GM23338 (cell line): ENCODE measurements at regions not wholly inside any gene's neighbourhood (a gene's known extent, or its start where the extent isn't known, plus 50 kb on each side); places are given as distances from the start of the nearest gene placed in this dataset.

Source experiments
- ATAC-seq: fragments of 200-7000 bp; cut with Tn5 transposase; 3 replicates; pipeline ENCODE4 v1.9.1; 2020
- DNase-seq: peaks from one replicate; pipeline ENCODE4 v3.0.0-alpha.2; 2015; ENCODE audit warnings: low spot score
- H2AFZ ChIP-seq: fragments of 200-600 bp; sonication (generic); 2 replicates; pipeline ENCODE4 v1.8.0; 2016; ENCODE audit warnings: antibody characterized with exemption, mild to moderate bottlenecking, moderate library complexity
- H3F3A ChIP-seq: fragments of 200-600 bp; sonication (generic); replicated peaks from 2 replicates; pipeline ENCODE4 v1.8.0; 2017; ENCODE audit warnings: antibody characterized with exemption, mixed run types, low read depth
- H3K27ac ChIP-seq: fragments of 200-600 bp; sonication (generic); 2 replicates; pipeline ENCODE4 v1.6.1; 2016; ENCODE audit warnings: low read depth
- H3K27me3 ChIP-seq: fragments of 200-600 bp; sonication (generic); 2 replicates; pipeline ENCODE4 v1.8.0; 2016; ENCODE audit warnings: mild to moderate bottlenecking, mixed run types, moderate library complexity; ENCODE audit not compliant: insufficient read depth
- H3K36me3 ChIP-seq: fragments of 200-600 bp; sonication (generic); 2 replicates; pipeline ENCODE4 v1.8.0; 2016; ENCODE audit warnings: mild to moderate bottlenecking; ENCODE audit not compliant: insufficient read depth
- H3K4me1 ChIP-seq: fragments of 200-600 bp; sonication (generic); 2 replicates; pipeline ENCODE4 v1.8.0; 2016; ENCODE audit warnings: mild to moderate bottlenecking, moderate library complexity; ENCODE audit not compliant: insufficient read depth
- H3K4me2 ChIP-seq: fragments of 200-600 bp; sonication (generic); 2 replicates; pipeline ENCODE4 v1.7.1; 2017; ENCODE audit warnings: mixed run types
- H3K4me3 ChIP-seq: fragments of 200-600 bp; sonication (generic); 2 replicates; pipeline ENCODE4 v1.6.1; 2016; ENCODE audit warnings: mixed run types
- H3K79me2 ChIP-seq: fragments of 200-600 bp; sonication (generic); replicated peaks from 2 replicates; pipeline ENCODE4 v1.8.0; 2017; ENCODE audit warnings: mild to moderate bottlenecking; ENCODE audit not compliant: insufficient read depth
- H3K9me2 ChIP-seq: fragments of 200-600 bp; sonication (generic); 2 replicates; pipeline ENCODE4 v1.8.0; 2017; ENCODE audit not compliant: insufficient read depth
- H4K20me1 ChIP-seq: fragments of 200-600 bp; sonication (generic); replicated peaks from 2 replicates; pipeline ENCODE4 v1.8.0; 2017; ENCODE audit warnings: mild to moderate bottlenecking; ENCODE audit not compliant: insufficient read depth
- H3K27ac Mint-ChIP-seq: 2 replicates; pipeline ENCODE4 v1.8.0; 2020; ENCODE audit warnings: inconsistent platforms, mild to moderate bottlenecking, moderate library complexity, mixed read lengths
- H3K27me3 Mint-ChIP-seq: 3 replicates; pipeline ENCODE4 v1.8.0; 2022; ENCODE audit warnings: low read depth, mild to moderate bottlenecking, moderate library complexity, mixed read lengths, inconsistent platforms; ENCODE audit not compliant: insufficient read depth, poor library complexity
- H3K36me3 Mint-ChIP-seq: 3 replicates; pipeline ENCODE4 v1.8.0; 2021; ENCODE audit warnings: low read depth, mild to moderate bottlenecking, inconsistent platforms, moderate library complexity, mixed read lengths
- H3K4me1 Mint-ChIP-seq: 3 replicates; pipeline ENCODE4 v1.8.0; 2020; ENCODE audit warnings: mild to moderate bottlenecking, inconsistent platforms, mixed read lengths
- H3K4me3 Mint-ChIP-seq: 3 replicates; pipeline ENCODE4 v1.8.0; 2021; ENCODE audit warnings: moderate library complexity, mild to moderate bottlenecking, inconsistent platforms, mixed read lengths
- H3K9me3 Mint-ChIP-seq: 3 replicates; pipeline ENCODE4 v1.8.0; 2020; ENCODE audit warnings: moderate library complexity, mild to moderate bottlenecking, inconsistent platforms, mixed read lengths
- CREB1 ChIP-seq: fragments of 250-450 bp; sonication (Bioruptor Pico); IDR thresholded peaks from 2 replicates; pipeline ENCODE4 v1.5.0; 2020; ENCODE audit warnings: low read depth, mild to moderate bottlenecking, moderate library complexity
- EZH2 ChIP-seq: fragments of 200-600 bp; sonication (generic); IDR thresholded peaks from one replicate; pipeline ENCODE4 v1.8.0; 2017; ENCODE audit warnings: antibody characterized with exemption, mild to moderate bottlenecking, low read depth; ENCODE audit not compliant: unreplicated experiment
- EZH2phosphoT487 ChIP-seq: fragments of 200-600 bp; sonication (generic); IDR thresholded peaks from one replicate; pipeline ENCODE4 v1.8.1; 2018; ENCODE audit warnings: antibody characterized with exemption; ENCODE audit not compliant: unreplicated experiment
- JUNB ChIP-seq: IDR thresholded peaks from one replicate; pipeline ENCODE4 v1.6.1; 2016; ENCODE audit warnings: antibody characterized with exemption; ENCODE audit not compliant: unreplicated experiment
- POLR2AphosphoS5 ChIP-seq: IDR thresholded peaks from 2 replicates; pipeline ENCODE4 v1.6.1; 2016; ENCODE audit warnings: antibody characterized with exemption, low read depth
- STAT1 ChIP-seq: IDR thresholded peaks from one replicate; pipeline ENCODE4 v1.6.1; 2016; ENCODE audit warnings: antibody characterized with exemption; ENCODE audit not compliant: unreplicated experiment
- ZNF114 ChIP-seq: fragments of 250-450 bp; sonication (Bioruptor Pico); IDR thresholded peaks from 2 replicates; pipeline ENCODE4 v1.5.0; 2020; ENCODE audit warnings: mild to moderate bottlenecking, moderate library complexity
- ZNF331 ChIP-seq: fragments of 250-450 bp; sonication (Bioruptor Pico); IDR thresholded peaks from 2 replicates; pipeline ENCODE4 v1.5.0; 2020; ENCODE audit warnings: low read depth, mild to moderate bottlenecking, moderate library complexity
- ZNF462 ChIP-seq: fragments of 250-450 bp; sonication (Bioruptor Pico); IDR thresholded peaks from 2 replicates; pipeline ENCODE4 v1.5.0; 2020; ENCODE audit warnings: mild to moderate bottlenecking, moderate library complexity
- TF ChIP-seq, protein P1 (sequence below): IDR thresholded peaks from one replicate; pipeline ENCODE4 v1.6.1; 2018; ENCODE audit warnings: antibody characterized with exemption; ENCODE audit not compliant: unreplicated experiment

GRCh38 chr4:1496116-1496642, 89.9 kb upstream of the NKX1-1 start:
- H3K4me3 Mint-ChIP-seq, result no peak overlapping the region
- no peaks in the 10 kb centered on the region for H3K9me2 ChIP-seq
- H3K36me3 Mint-ChIP-seq, result no peaks in the 10 kb centered on the region
- no peaks in the 10 kb centered on the region for H3K27me3 Mint-ChIP-seq
- no peaks in the 10 kb centered on the region for H3K9me3 Mint-ChIP-seq
- H3K27me3 ChIP-seq, result no peaks in the 10 kb centered on the region
- no peaks in the 10 kb centered on the region for H3F3A ChIP-seq
- no peak for TF ChIP-seq STAT1
- TF ChIP-seq ZNF462, result no peak
- no peak for TF ChIP-seq ZNF114 (CRISPR knock-in tag)
- no peak for TF ChIP-seq EZH2
- TF ChIP-seq JUNB, result no peak
- no peak for TF ChIP-seq EZH2phosphoT487
- TF ChIP-seq CREB1 (CRISPR knock-in tag), result no peak
- TF ChIP-seq, protein P1, sequence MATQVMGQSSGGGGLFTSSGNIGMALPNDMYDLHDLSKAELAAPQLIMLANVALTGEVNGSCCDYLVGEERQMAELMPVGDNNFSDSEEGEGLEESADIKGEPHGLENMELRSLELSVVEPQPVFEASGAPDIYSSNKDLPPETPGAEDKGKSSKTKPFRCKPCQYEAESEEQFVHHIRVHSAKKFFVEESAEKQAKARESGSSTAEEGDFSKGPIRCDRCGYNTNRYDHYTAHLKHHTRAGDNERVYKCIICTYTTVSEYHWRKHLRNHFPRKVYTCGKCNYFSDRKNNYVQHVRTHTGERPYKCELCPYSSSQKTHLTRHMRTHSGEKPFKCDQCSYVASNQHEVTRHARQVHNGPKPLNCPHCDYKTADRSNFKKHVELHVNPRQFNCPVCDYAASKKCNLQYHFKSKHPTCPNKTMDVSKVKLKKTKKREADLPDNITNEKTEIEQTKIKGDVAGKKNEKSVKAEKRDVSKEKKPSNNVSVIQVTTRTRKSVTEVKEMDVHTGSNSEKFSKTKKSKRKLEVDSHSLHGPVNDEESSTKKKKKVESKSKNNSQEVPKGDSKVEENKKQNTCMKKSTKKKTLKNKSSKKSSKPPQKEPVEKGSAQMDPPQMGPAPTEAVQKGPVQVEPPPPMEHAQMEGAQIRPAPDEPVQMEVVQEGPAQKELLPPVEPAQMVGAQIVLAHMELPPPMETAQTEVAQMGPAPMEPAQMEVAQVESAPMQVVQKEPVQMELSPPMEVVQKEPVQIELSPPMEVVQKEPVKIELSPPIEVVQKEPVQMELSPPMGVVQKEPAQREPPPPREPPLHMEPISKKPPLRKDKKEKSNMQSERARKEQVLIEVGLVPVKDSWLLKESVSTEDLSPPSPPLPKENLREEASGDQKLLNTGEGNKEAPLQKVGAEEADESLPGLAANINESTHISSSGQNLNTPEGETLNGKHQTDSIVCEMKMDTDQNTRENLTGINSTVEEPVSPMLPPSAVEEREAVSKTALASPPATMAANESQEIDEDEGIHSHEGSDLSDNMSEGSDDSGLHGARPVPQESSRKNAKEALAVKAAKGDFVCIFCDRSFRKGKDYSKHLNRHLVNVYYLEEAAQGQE, result no peak
- TF ChIP-seq ZNF331 (CRISPR knock-in tag), result no peak
- TF ChIP-seq POLR2AphosphoS5, result no peak
- H4K20me1 ChIP-seq, result no peaks in the 10 kb centered on the region
- H3K79me2 ChIP-seq, result no peaks in the 10 kb centered on the region
- no peak overlapping the region for H3K27ac Mint-ChIP-seq
- no peak overlapping the region for H2AFZ ChIP-seq
- no peak for ATAC-seq
- no peaks in the 10 kb centered on the region for H3K4me1 Mint-ChIP-seq
- H3K4me3 ChIP-seq, result no peak overlapping the region
- no peaks in the 10 kb centered on the region for H3K36me3 ChIP-seq
- H3K4me2 ChIP-seq, result no peak overlapping the region
- H3K27ac ChIP-seq, result no peak overlapping the region
- DNase-seq, result no peak
- H3K4me1 ChIP-seq, result no peaks in the 10 kb centered on the region
